Aorta (tissue), 5 donors: ENCODE measurements at regions not wholly inside any gene's neighbourhood (a gene's known extent, or its start where the extent isn't known, plus 50 kb on each side); places are given as distances from the start of the nearest gene placed in this dataset.
A peak's percentile ranks its signal among the peaks of the same experiment; 100 is the strongest.

ENCODE experiments used
- ATAC-seq: fragments of 200-7000 bp; cut with Tn5 transposase; one replicate; pipeline ENCODE4 v1.9.1; 2022; ENCODE audit warnings: moderate library complexity; ENCODE audit not compliant: low FRiP score
- DNase-seq, 2 donors: peaks; one replicate each; pipeline ENCODE4 v3.0.0-alpha.2; 2020
- H3K27ac ChIP-seq, 2 donors: one replicate each; pipeline ENCODE4 v1.5.1; 2013; ENCODE audit warnings: low read length in 2 of 2, mild to moderate bottlenecking in 2 of 2, moderate library complexity in 2 of 2, control low read depth in 1 of 2, inconsistent platforms in 1 of 2, low read depth in 1 of 2
- H3K27me3 ChIP-seq, 2 donors: one replicate each; pipeline ENCODE4 v1.6.1; 2013; ENCODE audit warnings: control low read depth in 1 of 2, low read length in 1 of 2, mild to moderate bottlenecking in 1 of 2, moderate library complexity in 1 of 2; ENCODE audit not compliant: insufficient read depth in 2 of 2, control insufficient read depth in 1 of 2
- H3K36me3 ChIP-seq, 2 donors: one replicate each; pipeline ENCODE4 v1.6.1; 2013; ENCODE audit warnings: control low read depth in 1 of 2, low read length in 1 of 2, mild to moderate bottlenecking in 1 of 2; ENCODE audit not compliant: insufficient read depth in 2 of 2, control insufficient read depth in 1 of 2
- H3K4me1 ChIP-seq, 2 donors: one replicate each; pipeline ENCODE4 v1.6.1; 2013; ENCODE audit warnings: low read length in 2 of 2, control low read depth in 1 of 2, mild to moderate bottlenecking in 1 of 2, moderate library complexity in 1 of 2; ENCODE audit not compliant: insufficient read depth in 2 of 2, control insufficient read depth in 1 of 2
- H3K4me3 ChIP-seq, 2 donors: one replicate each; pipeline ENCODE4 v1.5.1; 2013; ENCODE audit warnings: low read length in 2 of 2, control low read depth in 1 of 2, mild to moderate bottlenecking in 1 of 2
- H3K9me3 ChIP-seq: one replicate; pipeline ENCODE4 v1.6.1; 2013; ENCODE audit warnings: mild to moderate bottlenecking, low read length; ENCODE audit not compliant: control insufficient read depth
- WGBS, 2 donors: extraction: QIAGEN DNeasy Blood & Tissue Kit; methylation state at CpG; one replicate each; pipeline ENCODE4 v1.1.7; 2013; 5-methylcytosine and 5-hydroxymethylcytosine counted together
- intact Hi-C, 2 donors: fragments of 100-400 bp; cut with DNase I; formaldehyde crosslinking; loops; one replicate each; pipeline versions ENCODE4 v1.14.2 to v1.15.0; 2022
- donor health status: healthy with polysubstance abuse.
- donor health status: Bipolar disorder and iron deficiency.
- donor health status: DM: no; HTN: no; CAD: no.
- donor health status: DM: no; HTN: no; CAD: no.
- donor health status: DM: yes; HTN: yes; CAD: no.

DNA sequence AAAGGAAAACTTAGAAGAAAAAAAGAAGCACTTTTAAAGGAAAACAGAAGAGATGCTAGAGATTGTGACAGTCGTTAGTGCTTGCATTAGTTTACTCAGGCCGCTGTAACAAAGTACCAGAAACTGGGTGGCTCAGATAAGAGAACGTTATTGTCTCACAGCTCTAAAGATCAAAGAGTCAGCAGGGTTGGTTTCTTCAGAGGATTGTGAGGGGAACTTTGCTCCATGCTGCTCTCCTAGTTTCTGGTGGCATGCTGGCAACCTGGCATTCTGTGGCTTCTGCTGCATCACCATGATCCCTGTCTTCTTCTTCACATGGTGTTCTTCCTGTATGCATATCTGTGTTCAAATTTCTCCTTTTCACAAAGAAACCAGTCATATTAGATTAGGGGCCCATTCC, 119.4 kb upstream of the PLEKHA5 start:
- no peaks in the 10 kb centered on the region for H3K27me3 ChIP-seq
- no peaks in the 10 kb centered on the region for H3K36me3 ChIP-seq
- no peak for ATAC-seq
- WGBS, 2 donors: 68 to 70% methylated on average over 3 of the region's 3 CpGs
- H3K4me1 ChIP-seq: no peaks in the 10 kb centered on the region
- intact Hi-C loops: no loop called here
- no peaks in the 10 kb centered on the region for H3K9me3 ChIP-seq
- no peak for DNase-seq
- H3K4me3 ChIP-seq: no peak overlapping the region
- H3K27ac ChIP-seq: no peak overlapping the region

DNA sequence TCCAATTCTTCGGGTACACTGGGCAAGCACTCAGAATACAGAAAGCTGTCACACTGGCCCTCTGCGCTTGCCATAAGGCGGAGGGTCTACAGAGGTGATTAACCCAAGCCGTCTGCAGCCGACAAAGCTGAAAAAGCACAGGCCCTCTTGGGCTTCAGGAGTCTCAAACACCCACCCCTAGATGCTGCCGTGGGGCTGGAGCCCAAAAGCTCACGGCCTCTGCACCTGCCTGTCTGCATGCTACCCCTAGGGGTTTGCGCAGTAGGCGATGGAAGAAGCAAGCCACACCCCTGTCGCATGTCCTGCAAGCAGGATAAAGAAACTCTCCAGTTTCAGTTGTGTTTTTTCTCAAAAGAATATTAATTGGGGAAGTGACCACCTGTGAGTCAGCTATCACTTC, 118.8 kb upstream of the PLEKHA5 start:
- H3K36me3 ChIP-seq: no peaks in the 10 kb centered on the region
- intact Hi-C loops: no loop called here
- H3K9me3 ChIP-seq: no peaks in the 10 kb centered on the region
- H3K27ac ChIP-seq: no peak overlapping the region
- ATAC-seq (peak; percentile 29), DNase-seq (no peak)
- no peaks in the 10 kb centered on the region for H3K4me1 ChIP-seq
- no peaks in the 10 kb centered on the region for H3K27me3 ChIP-seq
- no peak overlapping the region for H3K4me3 ChIP-seq
- WGBS, 2 donors: 93 to 94% methylated on average over 10 of the region's 10 CpGs

DNA sequence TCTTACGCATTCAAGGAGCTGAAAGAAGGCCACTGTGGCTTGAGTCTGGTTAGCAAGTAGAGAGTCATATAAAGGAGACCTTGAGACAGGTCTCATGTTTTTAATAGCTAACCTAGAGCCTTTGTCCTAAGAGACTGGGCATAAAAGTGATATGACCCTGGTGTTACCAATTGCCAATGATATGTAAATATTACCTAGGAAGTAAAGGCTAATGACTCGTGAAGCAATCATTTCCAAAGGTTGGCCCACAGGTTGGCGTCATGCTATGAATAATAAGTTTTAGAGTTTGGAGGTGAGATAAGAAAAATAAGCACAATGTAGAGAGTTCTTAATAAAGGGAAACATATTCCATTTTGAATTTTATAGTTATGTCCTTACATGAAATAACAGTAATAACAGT, 116.6 kb upstream of the PLEKHA5 start:
- Histone ChIP-seq H3K4me3 (no peak overlapping the region), H3K27ac (no peak overlapping the region), H3K4me1 (no peaks in the 10 kb centered on the region), H3K36me3 (no peaks in the 10 kb centered on the region), H3K27me3 (no peaks in the 10 kb centered on the region), H3K9me3 (no peaks in the 10 kb centered on the region)
- intact Hi-C loops: no loop called here
- WGBS, 2 donors: 89 to 94% methylated on average over 3 of the region's 3 CpGs
- DNase-seq (no peak), ATAC-seq (no peak)

DNA sequence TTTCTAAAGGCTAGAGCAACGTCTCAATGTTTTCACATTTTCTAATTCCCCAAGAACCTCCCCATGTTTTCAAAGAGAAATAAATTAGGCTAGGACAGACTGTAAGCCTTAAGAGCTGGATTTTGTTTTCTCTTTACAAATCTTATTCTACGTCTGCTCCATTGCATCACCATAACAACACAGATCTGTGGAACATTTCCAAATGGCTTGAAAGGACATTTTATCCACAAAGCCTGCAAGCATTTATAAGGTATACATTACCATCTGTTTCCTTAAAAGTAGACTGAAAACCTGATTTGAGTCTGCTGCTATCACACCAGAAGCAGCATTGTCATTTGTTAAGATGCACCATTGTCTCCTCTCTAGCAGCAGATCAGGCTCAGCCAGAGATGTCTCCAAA, 115.3 kb upstream of the PLEKHA5 start:
- H3K9me3 ChIP-seq: no peaks in the 10 kb centered on the region
- H3K27ac ChIP-seq: no peak overlapping the region
- ATAC-seq (no peak), DNase-seq (no peak)
- H3K4me3 ChIP-seq: no peak overlapping the region
- WGBS, 2 donors: 1 to 7% methylated on average over 2 of the region's 2 CpGs
- H3K27me3 ChIP-seq: no peaks in the 10 kb centered on the region
- intact Hi-C loops: no loop called here
- H3K36me3 ChIP-seq: no peaks in the 10 kb centered on the region
- peaks cover 0 to 3% of the 10 kb centered on the region in 2 donors for H3K4me1 ChIP-seq

DNA sequence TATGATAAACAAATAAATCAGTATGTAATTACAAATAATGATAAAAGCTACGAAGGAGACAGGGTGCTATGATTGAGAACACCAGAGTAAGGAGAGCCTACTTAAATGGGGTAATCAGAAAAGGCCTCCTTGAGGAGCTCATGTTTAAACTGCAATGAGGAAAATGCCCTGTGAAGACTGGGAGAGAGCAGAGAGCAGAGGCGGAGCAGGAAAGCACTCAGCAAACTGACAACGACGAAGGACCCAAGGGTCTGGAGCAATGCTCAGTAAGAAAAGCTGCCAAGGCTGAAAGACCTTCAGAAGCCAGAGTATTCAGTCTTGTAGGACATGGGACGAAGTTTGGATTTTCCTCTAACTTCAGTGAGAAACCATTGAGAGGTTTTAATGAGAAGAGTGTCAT, 114.2 kb upstream of the PLEKHA5 start:
- intact Hi-C loops: no loop called here
- no peaks in the 10 kb centered on the region for H3K27me3 ChIP-seq
- peaks cover 0 to 3% of the 10 kb centered on the region in 2 donors for H3K4me1 ChIP-seq
- H3K27ac ChIP-seq: no peak overlapping the region
- H3K4me3 ChIP-seq: no peak overlapping the region
- no peaks in the 10 kb centered on the region for H3K9me3 ChIP-seq
- WGBS, 2 donors: 74 to 80% methylated on average over 5 of the region's 5 CpGs
- DNase-seq (no peak), ATAC-seq (no peak)
- no peaks in the 10 kb centered on the region for H3K36me3 ChIP-seq

DNA sequence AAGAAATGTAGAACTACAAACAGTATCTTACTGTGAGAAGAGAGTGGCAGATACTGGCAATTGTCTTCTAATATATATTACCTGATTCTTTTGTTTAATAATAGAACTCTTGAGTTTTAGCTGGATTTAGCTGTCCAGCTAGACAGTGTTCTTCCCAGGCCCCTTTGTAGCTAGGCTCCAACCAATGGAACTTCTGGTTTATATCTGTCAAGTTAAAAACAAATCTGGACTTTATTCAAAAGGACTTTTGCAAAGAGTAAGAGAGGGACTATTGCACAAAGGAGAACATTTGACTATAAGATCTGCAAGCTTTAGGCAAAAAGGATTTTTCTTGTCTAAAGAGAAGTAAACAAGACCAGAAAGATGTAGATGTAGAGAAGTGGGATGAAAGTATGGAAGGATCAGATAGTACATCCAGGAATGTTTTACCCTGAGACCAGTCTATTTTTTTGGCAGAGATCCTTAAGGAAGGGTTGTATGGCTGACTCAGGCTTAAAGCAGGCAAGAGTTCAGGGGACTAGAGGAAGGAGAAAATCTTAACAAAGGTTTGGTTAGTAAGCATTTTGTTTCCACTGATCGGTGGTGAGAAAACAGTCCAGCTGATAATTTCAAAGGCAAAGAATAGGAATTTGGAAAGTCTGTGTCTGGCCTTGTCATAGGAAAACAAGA, 111.1 kb upstream of the PLEKHA5 start:
- Histone ChIP-seq H3K9me3 (no peaks in the 10 kb centered on the region), H3K27ac (no peak overlapping the region), H3K27me3 (no peaks in the 10 kb centered on the region), H3K36me3 (no peaks in the 10 kb centered on the region), H3K4me1 (peaks cover 0 to 3% of the 10 kb centered on the region in 2 donors), H3K4me3 (no peak overlapping the region)
- intact Hi-C loops: no loop called here
- ATAC-seq (no peak), DNase-seq (no peak)
- 0 to 9% methylated on average over 1 of the region's 1 CpG for WGBS, 2 donors

DNA sequence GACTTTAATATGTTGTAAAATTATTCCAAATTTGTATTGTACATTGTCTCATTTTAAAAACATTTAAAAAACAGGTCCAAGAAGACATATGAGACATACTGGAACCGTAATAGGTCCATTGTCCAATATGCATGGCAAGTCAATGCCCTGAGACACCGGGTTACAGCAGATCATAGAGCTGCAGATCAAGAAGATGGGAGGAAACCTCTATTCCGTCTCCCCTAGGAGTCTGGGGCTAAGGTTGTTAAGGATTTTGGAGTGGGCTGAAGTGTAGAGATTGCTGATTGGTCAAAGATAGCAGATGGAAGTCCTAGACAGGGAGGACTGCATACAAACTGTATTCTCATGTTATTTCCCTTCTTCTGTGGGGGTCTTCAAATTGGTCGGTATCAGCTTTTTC, 108.3 kb upstream of the PLEKHA5 start:
- no peak overlapping the region for H3K4me3 ChIP-seq
- peaks cover 0 to 3% of the 10 kb centered on the region in 2 donors for H3K4me1 ChIP-seq
- H3K27me3 ChIP-seq: no peaks in the 10 kb centered on the region
- no peaks in the 10 kb centered on the region for H3K9me3 ChIP-seq
- no peak overlapping the region for H3K27ac ChIP-seq
- intact Hi-C loops: no loop called here
- WGBS, 2 donors: 89 to 92% methylated on average over 4 of the region's 4 CpGs
- no peaks in the 10 kb centered on the region for H3K36me3 ChIP-seq
- DNase-seq: no peak
- no peak for ATAC-seq

DNA sequence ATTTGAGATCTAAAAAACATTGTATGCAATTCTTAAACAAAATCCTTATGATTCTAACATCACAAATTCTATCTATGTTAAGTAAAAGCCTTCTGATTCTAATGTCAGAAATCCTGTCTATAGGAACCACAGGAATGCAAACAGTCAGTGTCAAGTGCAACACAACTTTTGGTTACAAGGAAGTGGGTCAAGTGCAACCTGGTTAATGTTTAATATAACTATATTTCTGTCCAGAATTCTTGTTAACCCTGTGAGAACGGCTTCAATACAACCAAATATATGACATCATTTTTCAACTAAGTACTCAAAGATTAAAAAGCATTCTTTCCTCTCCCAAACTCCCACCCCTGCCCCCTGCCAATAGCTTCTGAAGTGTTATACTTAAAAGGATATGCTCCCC, 107.9 kb upstream of the PLEKHA5 start:
- no peak overlapping the region for H3K4me3 ChIP-seq
- ATAC-seq: no peak
- 10 to 38% methylated on average over 1 of the region's 1 CpG for WGBS, 2 donors
- peaks cover 0 to 3% of the 10 kb centered on the region in 2 donors for H3K4me1 ChIP-seq
- H3K36me3 ChIP-seq: no peaks in the 10 kb centered on the region
- intact Hi-C loops: no loop called here
- H3K27me3 ChIP-seq: no peaks in the 10 kb centered on the region
- H3K9me3 ChIP-seq: no peaks in the 10 kb centered on the region
- no peak overlapping the region for H3K27ac ChIP-seq
- no peak for DNase-seq

DNA sequence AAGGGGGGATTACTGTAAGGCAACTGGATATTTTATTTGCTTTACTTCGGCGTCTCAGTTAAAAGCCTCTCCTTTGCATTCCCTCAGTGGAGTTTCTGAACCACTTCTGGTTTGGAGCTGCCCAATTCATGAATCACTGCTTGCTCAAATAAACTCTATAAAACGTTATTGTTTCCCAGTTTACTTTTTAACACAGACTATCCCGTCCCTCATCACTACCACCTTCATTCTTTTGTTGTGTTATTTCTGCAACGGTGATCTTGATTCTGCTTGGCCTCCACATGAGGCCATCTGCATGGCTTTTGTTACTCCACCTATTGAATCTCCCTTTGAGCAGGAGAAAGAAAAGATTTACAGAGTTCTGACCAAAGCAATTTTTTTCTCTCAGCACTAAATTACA, 104.0 kb upstream of the PLEKHA5 start:
- WGBS, 2 donors: 74 to 81% methylated on average over 5 of the region's 5 CpGs
- Histone ChIP-seq H3K4me3 (no peak overlapping the region), H3K4me1 (no peaks in the 10 kb centered on the region), H3K27ac (no peak overlapping the region), H3K9me3 (no peaks in the 10 kb centered on the region), H3K36me3 (no peaks in the 10 kb centered on the region), H3K27me3 (no peaks in the 10 kb centered on the region)
- no peak for ATAC-seq
- DNase-seq: no peak
- intact Hi-C loops: no loop called here
